GM21390 (cell line): ENCODE measurements at regions not wholly inside any gene's neighbourhood (a gene's known extent, or its start where the extent isn't known, plus 50 kb on each side); places are given as distances from the start of the nearest gene placed in this dataset.
A peak's percentile ranks its signal among the peaks of the same experiment; 100 is the strongest.

Experiments used
- ATAC-seq: cut with Tn5 transposase; IDR thresholded peaks from one replicate; pipeline ENCODE4 v1.9.1; 2021; ENCODE audit not compliant: unreplicated experiment

DNA sequence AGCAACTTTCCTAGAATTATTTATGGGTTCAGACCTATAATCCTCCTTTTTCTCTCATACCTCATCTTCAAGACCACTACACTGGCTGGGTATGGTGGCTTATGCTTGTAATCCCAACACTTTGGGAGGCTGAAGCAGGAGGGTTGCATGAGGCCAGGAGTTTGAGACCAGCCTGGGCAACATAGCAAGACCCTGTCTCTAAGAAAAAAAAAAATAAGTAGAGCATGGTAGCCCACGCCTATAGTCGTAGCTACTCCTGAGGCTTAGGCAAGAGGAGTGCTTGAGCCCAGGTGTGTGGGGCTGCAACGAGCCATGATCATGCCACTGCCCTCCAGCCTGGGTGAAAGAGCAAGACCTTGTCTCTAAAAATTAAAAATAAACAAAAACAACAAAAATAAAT is 832.4 kb downstream of the PCDH18 start:
- ATAC-seq: no peak

DNA sequence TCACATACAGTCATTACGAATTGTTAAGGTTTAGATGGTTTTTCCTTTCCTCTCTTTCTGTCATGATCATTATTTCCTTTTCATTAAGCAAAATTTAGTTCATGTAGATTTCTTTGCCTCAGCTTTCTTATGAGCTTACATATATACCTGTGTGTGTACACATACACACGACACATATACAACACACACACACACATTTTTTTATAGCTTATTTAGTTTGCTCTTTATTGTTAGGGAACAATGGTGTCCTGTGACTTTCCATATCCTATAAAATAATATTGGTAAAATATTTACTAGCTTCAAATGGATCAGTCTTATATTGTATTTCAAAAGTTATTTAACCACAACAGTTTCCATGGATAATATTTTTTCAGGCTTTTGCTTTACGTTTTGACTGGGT is 840.7 kb downstream of the PCDH18 start:
- ATAC-seq: no peak

DNA sequence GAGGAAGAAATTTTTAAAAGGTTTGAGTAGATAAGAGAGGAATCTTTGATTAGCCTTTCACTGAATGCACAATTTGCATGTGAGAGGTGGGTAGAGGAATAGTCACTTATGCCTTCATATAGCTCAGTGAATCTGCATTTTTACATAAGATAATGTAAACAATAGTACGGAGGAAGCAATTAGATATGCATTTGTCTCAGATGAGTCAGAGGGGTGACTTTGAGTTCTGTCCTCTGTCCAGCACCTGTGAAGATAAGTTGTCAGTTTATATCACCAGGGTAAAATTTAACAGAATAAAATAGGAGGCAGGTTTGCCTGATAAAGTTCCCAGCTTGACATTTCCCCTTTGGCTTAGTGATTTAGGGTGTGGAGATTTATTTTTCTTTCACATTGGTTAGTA is 841.9 kb downstream of the PCDH18 start:
- no peak for ATAC-seq

DNA sequence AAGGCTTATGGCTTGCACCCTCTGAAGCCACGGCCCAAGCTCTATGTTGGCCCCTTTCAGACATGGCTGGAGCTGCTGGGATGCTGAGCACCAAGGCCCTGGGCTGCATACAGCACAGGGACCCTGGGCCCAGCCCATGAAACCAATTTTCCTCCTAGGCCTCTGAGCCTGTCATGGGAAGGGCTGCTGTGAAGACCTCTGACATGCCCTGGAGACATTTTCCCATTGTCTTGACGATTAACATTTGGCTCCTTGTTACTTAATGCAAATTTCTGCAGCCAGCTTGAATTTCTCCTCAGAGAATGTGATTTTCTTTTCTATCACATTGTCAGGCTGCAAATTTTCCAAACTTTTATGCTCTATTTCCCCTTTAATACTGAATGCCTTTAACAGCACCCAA is 844.7 kb downstream of the PCDH18 start:
- no peak for ATAC-seq

DNA sequence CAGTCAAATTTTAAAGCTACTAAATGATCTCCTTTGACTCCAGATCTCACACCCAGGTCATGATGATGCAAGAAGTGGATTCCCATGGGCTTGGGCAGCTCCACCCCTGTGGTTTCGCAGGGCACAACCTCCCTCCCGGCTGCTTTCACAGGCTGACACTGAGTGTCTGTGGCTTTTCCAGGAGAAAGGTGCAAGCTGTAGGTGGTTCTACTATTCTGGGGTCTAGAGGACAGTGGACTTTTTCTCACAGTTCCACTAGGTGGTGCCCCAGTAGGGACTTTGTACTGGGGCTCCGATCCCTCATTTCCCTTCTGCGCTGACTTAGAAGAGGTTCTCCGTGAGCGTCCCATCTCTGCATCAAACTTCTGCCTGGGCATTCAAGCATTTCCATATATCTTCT is 845.2 kb downstream of the PCDH18 start:
- no peak for ATAC-seq

DNA sequence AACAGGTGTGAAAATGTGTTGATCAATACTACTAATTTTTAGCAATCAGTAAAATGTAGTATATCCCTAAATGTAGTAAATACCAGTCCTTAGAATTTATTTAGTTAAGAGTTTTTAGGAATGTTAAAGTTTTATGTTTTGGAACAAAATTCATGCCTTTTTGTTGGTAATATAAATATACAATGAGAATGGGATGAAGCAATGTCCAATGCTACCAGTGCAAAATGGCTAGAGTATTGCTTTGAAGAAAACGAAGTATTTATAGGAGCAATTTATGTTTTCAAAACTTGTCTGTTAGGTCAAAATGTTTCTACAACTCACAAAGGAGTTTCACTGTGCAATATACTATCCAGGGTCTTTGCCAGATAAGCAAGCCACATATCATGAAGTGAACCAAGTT is 851.5 kb downstream of the PCDH18 start:
- ATAC-seq: no peak

DNA sequence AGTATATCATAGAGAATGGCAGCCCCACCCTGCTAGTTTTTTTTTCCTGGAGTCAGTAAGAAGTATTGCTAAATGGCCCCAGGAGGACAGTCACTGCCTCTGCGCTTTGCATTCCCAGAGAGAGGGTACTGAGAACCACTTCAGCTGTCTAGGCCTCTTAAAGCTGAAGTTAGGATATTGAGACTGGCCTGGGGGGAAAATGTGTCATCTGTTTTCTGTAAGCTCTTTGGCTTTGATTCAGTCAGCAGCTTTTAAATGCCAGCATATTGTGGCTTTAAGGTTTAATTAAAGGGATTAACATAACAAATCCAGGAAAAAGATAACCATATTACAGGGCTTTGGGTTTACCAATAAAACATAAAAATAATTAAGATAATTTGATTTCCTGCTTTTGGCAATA is 852.0 kb downstream of the PCDH18 start:
- no peak for ATAC-seq

DNA sequence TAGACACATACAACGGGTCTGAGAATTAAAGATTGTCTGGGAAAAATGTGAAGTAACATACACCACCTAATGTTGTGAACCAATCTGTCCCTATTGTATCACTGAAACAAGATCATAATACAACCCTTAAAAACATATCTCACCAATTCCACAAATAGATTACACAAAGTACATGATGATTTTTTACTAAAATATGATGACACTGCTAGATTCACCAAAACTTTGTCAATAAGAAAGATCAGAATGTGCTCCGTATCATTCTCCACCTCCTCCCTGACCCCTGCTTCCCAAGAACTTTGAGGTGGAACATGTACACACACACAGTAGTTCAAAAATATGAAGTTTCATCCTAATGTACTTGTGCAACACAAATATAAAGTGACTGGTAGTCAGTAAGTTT is 862.0 kb downstream of the PCDH18 start:
- no peak for ATAC-seq

DNA sequence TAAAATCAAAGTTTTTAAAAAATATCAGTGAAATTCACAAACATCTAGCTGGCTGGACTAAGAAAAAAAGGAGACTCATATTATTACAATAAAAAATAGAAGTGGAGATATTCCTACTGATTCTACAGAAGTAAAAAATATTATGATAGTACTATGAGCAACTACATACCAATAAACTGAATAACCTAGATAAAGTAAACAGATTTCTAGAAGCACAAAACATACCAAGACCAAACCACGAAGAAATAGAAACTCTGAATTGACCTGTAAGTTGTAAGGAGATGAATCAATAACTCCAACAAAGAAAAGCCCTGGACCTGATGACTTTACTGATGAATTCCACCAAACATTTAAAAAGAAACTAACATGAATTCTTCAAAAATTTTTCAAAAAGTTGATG is 867.3 kb downstream of the PCDH18 start:
- no peak for ATAC-seq

DNA sequence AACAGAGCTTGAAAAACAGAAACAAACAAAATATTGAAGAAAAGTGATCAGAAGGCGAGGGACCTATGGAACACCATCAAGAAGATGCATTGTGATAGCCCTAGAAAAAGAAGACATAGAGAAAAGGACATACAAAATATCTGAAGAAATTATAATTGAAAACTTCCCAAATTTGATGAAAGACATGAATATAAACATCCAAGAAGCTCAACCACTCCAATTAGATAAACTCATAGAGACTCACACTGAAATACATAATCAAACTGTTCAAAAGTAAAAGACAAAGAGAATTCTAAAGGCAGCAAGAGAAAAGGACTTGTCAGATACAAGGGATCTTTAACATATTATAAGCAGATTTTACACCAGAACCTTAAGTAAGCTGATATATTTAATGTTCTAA is 869.8 kb downstream of the PCDH18 start:
- ATAC-seq: no peak

DNA sequence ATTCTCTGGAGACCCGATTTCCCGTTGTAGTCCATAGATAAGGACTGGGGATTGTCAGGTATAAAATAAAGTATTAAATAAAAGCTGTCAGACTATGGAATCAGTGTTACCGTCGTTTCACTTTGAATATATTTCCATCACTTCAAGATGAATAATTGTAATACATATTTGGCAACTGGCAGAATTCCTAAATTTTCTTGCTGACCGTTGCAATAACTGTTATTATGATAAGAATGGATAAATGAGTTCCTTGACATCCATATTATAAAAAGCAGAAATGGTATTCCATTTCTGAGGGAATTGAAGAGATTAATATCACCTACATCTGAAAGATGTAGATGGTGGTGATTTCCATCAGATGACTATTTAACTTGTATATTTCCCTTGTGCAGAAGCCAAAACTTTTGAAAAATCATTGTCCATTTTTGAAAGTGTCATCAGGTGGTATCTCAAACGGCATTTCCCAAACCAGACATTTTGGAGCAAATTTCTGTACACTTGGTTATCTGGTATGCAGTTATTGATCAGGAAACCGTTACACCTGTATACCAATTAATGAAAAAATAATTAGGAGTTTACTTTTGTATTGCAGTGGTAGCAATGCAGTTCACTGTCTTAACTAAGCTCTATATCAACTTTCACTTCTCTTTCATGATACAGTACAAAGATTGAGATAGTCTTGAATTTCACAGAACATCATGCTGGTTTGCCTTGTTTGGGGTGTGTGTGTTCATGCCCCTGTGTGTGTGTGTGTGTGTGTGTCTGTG is 878.5 kb downstream of the PCDH18 start:
- ATAC-seq: no peak

DNA sequence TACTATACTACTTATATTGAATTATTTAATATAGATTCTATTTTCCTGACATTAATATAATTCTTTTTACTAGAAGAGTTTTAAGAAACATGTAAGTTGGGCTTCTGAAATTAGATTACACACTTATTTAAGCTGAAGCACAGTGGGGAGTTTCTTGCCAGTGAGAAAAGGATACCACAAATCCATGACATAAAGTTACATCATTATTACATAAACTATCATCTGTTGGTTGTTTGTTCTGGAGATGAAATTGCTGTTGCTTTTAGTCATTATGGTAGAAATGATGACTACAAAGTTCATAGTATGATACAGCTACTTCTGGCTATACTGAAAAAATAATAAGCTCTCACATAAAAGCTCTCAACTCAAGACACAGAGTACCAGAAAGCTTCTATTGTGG is 880.4 kb downstream of the PCDH18 start:
- no peak for ATAC-seq

DNA sequence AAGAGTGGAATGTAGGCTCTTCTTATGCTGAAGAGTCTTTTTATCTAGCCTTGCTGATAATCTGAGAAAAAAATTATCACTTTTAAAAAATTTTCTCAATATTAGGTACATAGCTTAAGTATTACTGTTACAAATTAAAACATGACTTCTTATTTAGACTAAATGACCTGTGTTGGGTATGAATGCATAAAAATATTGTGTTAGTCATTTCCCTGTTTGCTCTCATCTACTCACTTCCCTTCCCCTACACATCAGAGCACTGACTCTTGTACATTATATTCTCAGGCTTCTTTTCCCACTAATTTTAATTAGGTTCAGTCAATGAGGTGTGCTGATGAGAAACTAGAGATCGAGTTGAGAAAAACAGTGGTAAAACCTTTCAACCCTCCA is 881.0 kb downstream of the PCDH18 start:
- no peak for ATAC-seq

DNA sequence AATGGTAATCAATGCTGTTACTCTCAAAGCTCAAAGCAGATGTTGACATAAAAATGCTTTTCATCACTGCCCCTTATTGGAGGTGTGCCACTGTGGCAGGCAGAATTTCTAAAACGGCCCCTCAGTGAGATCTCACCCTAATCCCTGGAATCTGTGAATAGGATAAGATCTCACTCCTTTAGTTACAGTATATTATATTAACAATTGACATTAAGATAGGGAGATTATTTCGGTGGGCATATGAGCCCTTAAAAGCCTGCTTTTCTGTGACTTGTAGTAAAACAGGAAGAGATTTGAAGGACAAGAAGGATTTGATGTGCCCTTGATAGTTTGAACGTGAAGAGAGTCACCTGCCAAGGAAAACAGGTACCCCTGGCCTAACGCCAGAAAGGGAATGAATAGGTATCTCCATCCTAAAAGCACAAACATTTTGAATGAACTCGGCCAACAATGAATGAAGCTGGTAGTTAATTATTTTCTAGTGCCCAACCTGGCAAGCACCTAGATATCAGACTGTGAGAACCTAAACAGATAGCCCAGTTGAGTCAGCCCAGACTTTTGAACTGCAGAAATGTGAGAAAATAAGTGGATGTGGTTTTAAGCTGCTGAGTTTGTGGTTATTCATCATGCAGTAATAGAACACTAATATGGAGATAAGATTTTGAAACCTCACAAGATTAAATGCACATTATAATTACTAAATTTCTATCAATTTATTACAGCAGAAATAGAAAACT is 881.6 kb downstream of the PCDH18 start:
- ATAC-seq: peak; percentile 70

DNA sequence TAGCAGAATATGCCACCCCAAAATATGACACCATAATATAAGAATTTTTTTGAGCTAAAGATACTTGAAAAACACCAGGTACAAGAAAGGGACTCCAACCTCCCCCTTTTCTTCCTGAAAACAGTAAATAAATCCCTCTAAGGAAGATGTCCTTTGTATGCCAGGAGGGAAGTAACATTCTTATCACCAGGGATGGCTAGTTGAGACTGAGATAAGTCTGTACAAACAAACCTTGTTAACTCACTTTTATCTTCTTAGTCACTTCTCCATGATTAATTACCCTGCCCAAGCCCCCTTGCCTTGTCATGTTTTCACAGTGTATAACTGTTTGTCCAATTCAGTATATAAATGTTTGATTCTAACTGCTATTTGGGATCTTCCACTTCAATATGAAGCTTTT is 888.0 kb downstream of the PCDH18 start:
- ATAC-seq: no peak

DNA sequence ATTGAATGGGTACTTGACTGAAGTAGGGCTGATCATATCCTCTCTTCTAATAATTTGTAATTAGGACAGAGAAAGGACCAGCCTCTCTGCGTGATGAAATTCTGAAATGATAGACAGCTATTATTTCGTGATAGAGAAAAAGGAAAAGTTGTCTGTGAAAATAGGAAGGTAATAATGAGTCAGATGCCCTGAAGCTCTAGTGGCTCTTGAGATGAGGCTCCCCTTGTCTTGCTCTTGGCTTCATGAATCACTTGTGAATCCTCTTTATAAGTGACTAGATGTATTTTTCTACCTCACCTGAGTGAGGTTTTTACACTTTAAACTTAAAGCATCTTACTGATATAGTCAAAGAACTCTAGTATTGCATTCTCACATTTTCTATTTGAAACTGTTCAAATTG is 888.9 kb downstream of the PCDH18 start:
- ATAC-seq: no peak

DNA sequence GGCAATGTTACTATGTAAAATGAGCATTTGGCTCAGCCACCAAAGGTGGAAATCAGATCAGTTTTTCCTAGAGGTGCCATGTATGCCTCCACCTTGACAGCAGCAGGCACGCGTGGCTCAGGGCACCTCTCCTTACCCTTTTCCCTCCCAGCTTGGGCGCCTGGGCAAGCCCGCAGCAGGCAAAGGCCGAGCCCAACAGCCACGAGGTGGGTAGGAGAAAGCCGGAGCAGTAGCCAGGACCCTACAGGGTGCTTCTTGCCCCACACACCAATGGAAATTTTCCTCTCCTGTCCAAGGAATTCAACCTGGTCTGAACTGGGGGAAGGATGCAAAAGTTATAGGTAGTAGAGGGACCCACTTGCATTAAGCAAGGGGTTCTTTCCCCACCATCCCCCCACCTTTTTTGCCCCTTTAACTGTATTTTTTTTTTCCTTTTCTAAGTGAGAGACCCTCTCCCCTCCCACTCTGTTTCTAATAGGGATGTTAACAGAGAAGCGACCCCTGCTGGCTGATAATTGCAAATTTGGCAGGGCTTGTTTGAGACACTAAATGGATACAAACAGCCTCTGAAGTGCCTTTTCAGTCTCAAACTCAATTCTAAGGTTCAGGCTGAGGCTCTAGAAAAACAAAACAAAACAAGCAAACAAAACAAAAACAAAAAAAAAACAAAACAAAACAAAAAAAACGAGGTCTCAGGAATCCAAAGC is 895.1 kb downstream of the PCDH18 start:
- no peak for ATAC-seq

DNA sequence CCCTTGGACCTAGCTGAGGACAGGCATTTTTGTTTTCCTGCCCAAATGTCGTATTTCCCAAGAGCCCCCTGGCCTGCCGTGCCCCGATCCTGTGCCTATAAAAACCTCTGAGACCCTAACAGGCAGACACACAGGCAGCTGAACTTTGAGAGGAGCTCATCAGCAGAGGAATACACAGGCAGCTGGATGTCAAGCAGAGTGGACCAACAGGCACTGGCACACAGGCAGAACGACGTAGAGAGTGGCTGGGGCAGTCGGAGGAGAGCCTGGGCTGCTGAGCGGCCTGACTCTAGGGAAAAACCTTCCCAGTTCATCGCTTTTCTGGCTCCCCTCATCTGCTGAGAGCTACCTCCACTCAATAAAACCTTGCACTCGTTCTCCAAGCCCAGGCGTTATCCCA is 896.1 kb downstream of the PCDH18 start:
- ATAC-seq: no peak

DNA sequence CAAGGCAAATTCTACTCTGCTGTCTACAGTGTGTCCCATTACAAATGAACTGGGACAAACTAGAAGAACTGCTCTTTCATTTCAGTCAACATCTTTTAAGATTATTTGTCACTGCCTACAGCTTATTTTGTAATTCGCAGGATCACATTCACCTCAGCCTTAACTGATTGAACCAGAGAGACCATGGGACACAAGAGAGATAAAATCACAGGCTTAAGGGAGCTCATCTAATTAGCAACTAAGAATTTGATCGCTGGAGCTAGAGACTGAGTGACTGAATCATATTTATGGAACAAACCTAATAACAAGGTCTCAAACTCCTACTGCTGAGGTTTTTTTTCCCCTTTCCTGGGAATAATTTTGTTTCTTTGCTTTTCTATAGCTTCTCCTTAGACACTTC is 898.2 kb downstream of the PCDH18 start:
- no peak for ATAC-seq

DNA sequence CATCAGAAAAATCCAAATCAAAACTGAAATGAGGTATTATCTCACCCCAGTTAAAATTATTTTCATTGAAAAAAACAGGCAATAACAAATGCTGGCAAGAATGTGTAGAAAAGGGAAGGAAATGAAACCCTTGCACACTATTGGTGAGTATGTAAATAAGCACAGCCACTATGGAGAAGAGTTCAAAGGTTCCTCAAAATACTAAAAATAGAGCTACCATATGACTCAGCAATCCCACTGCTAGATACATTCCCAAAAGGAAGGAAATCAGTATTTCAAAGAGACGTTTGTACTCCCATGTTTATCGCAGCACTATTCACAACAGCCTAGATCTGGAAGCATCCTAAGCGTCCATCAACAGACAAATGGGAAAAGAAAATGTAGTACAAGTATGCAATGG is 932.4 kb downstream of the PCDH18 start:
- no peak for ATAC-seq

DNA sequence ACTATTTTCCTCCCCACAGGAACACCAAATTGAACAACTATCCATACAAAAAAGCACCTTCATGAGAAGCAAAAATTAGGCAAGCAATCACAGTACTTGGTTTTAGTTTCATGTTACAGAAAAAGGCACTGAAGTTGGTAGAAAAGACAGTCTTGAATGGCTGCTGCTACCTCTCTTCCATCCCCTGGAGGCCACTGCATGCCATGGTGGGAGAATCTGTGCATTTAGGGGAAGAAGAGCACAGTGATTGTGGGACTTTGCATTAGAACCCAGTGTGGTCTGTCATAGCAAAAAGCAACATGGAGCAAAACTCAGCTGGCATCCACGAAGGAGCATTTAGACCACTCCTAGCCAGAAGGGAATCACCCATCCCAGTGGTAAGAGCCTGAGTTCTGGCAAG is 941.9 kb downstream of the PCDH18 start:
- ATAC-seq: no peak

DNA sequence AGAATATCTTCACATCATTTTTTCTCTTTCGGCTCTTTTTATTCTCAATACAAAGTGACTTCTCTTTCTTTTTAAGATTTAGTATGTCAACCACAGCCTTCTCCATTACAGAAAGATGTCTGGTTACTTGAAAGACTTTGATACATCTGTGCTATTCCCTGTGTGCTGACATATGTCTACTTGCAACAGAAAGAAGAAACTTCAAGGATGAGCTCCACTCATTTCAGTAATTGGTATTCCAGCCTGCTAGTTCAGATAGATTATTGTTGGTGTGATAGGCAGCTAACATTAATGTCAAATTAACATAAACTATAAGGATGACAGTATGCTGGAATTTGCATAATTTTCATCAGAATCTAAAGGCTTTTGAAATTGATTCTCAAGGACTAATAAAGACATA is 948.7 kb downstream of the PCDH18 start:
- no peak for ATAC-seq
